Erythroblast (primary cell): ENCODE measurements at regions not wholly inside any gene's neighbourhood (a gene's known extent, or its start where the extent isn't known, plus 50 kb on each side); places are given as distances from the start of the nearest gene placed in this dataset.

Source experiments
- GATA1 ChIP-seq: IDR thresholded peaks from 2 replicates; pipeline ENCODE4 v1.6.1; 2011; ENCODE audit warnings: low read depth, mild to moderate bottlenecking, control low read depth, low read length, moderate library complexity
- POLR2A ChIP-seq: IDR thresholded peaks from 2 replicates; pipeline ENCODE4 v1.6.1; 2011; ENCODE audit warnings: mild to moderate bottlenecking, low read length

GRCh38 chr14:87705439-87705896, 287.5 kb downstream of the GALC start:
- TF ChIP-seq POLR2A (no peak), GATA1 (no peak)
